WERI-Rb-1 (cell line): ENCODE measurements at regions not wholly inside any gene's neighbourhood (a gene's known extent, or its start where the extent isn't known, plus 50 kb on each side); places are given as distances from the start of the nearest gene placed in this dataset.

ENCODE experiments used
- DNase-seq: peaks from one replicate; pipeline ENCODE4 v3.0.0-alpha.2; 2020
- H3K27ac ChIP-seq: fragments of 250-450 bp; sonication (Bioruptor Pico); 2 replicates; pipeline ENCODE4 v1.5.1; 2020; ENCODE audit warnings: mild to moderate bottlenecking, moderate library complexity
- H3K27me3 ChIP-seq: fragments of 250-450 bp; sonication (Bioruptor Pico); 2 replicates; pipeline ENCODE4 v1.5.1; 2021; ENCODE audit warnings: mild to moderate bottlenecking, low read depth, moderate library complexity; ENCODE audit not compliant: insufficient read depth, severe bottlenecking
- H3K36me3 ChIP-seq: fragments of 250-450 bp; sonication (Bioruptor Pico); 2 replicates; pipeline ENCODE4 v1.5.1; 2020; ENCODE audit warnings: mild to moderate bottlenecking, moderate library complexity
- H3K4me3 ChIP-seq: 2 replicates; pipeline ENCODE4 v1.5.1; 2011; ENCODE audit warnings: low read depth, mild to moderate bottlenecking, control low read depth, low read length
- H3K9me3 ChIP-seq: fragments of 250-450 bp; sonication (Bioruptor Pico); 2 replicates; pipeline ENCODE4 v1.5.1; 2021; ENCODE audit warnings: mild to moderate bottlenecking, moderate library complexity; ENCODE audit not compliant: severe bottlenecking
- CTCF ChIP-seq: IDR thresholded peaks from 2 replicates; pipeline ENCODE4 v1.5.1; 2011; ENCODE audit warnings: low read depth, mild to moderate bottlenecking, control low read depth, inconsistent platforms, low read length

GRCh38 chr5:135776457-135776856, 58.0 kb upstream of the SLC25A48 start:
- Histone ChIP-seq H3K27me3 (peaks cover 43% of the 10 kb centered on the region), H3K4me3 (no peak overlapping the region)
- no peak for TF ChIP-seq CTCF

GRCh38 chr5:135761746-135762145, 72.7 kb upstream of the SLC25A48 start:
- Histone ChIP-seq H3K27ac (no peak overlapping the region), H3K9me3 (no peaks in the 10 kb centered on the region), H3K27me3 (peaks cover 49% of the 10 kb centered on the region), H3K4me3 (no peak overlapping the region), H3K36me3 (no peaks in the 10 kb centered on the region)
- no peak for DNase-seq
- no peak for TF ChIP-seq CTCF

More at GRCh38 chr5:135776457-135776856, 58.0 kb upstream of the SLC25A48 start:
- Histone ChIP-seq H3K27ac (no peak overlapping the region), H3K36me3 (no peaks in the 10 kb centered on the region), H3K9me3 (peaks cover 3% of the 10 kb centered on the region)
- no peak for DNase-seq

DNA sequence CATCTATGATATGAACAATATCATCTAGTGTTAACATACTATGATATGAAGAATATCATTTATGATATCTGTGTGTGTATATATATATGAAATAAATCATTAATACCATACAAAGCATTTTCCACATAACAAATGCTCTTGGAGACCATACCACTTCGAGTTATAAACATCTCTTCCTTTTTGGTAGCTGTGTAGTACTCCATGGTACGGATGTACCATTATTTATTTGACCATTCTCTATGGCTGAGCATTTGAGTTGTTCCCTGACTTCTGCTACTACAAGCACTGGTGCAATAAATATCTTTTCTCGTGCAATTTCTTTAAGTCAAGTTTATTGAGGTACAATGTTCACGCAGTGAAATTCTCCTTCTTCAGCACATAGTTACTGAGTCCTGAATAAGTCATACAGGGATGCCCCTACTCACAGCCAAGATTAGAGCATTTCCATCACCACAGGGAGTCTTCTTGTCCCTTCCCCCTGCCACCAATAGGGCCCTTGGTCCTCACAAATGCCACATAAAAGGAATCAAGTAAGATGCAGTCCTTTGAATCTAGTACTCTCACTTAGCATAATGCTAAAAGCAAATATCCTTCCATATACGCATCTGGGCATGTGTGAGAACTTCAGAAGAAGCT, 75.2 kb upstream of the SLC25A48 start:
- H3K27ac ChIP-seq: no peak overlapping the region
- H3K9me3 ChIP-seq: no peaks in the 10 kb centered on the region
- TF ChIP-seq CTCF: no peak
- no peaks in the 10 kb centered on the region for H3K36me3 ChIP-seq
- H3K27me3 ChIP-seq: peaks cover 34% of the 10 kb centered on the region
- no peak overlapping the region for H3K4me3 ChIP-seq
- no peak for DNase-seq

GRCh38 chr5:135753990-135754389, 80.5 kb upstream of the SLC25A48 start:
- Histone ChIP-seq H3K4me3 (no peak overlapping the region), H3K27me3 (no peaks in the 10 kb centered on the region), H3K9me3 (no peaks in the 10 kb centered on the region), H3K36me3 (no peaks in the 10 kb centered on the region), H3K27ac (no peak overlapping the region)
- no peak for TF ChIP-seq CTCF
- no peak for DNase-seq

GRCh38 chr5:135750506-135750905, 84.0 kb upstream of the SLC25A48 start:
- Histone ChIP-seq H3K36me3 (no peaks in the 10 kb centered on the region), H3K27me3 (no peaks in the 10 kb centered on the region), H3K9me3 (no peaks in the 10 kb centered on the region), H3K27ac (no peak overlapping the region), H3K4me3 (no peak overlapping the region)
- DNase-seq: no peak
- TF ChIP-seq CTCF: peak; percentile 63

GRCh38 chr5:135747824-135748223, 86.6 kb upstream of the SLC25A48 start:
- no peaks in the 10 kb centered on the region for H3K27me3 ChIP-seq
- H3K27ac ChIP-seq: no peak overlapping the region
- H3K4me3 ChIP-seq: no peak overlapping the region
- peaks cover 9% of the 10 kb centered on the region for H3K9me3 ChIP-seq
- no peak for TF ChIP-seq CTCF
- H3K36me3 ChIP-seq: no peaks in the 10 kb centered on the region
- peak; percentile 51 for DNase-seq
